Stomach (tissue), 8 donors: ENCODE measurements at regions not wholly inside any gene's neighbourhood (a gene's known extent, or its start where the extent isn't known, plus 50 kb on each side); places are given as distances from the start of the nearest gene placed in this dataset.

Experiments
- DNase-seq, 2 donors: peaks; one replicate each; pipeline versions ENCODE4 v3.0.0 to v3.0.0-alpha.2; 2013 to 2019
- H3K27ac ChIP-seq, 5 donors: fragments of 200-600 bp in 4 of 5; sonication (generic) in 4 of 5; one replicate each; pipeline ENCODE4 v1.5.1; 2013 to 2019; ENCODE audit warnings: mild to moderate bottlenecking in 1 of 5, moderate library complexity in 1 of 5
- H3K27me3 ChIP-seq, 3 donors: fragments of 200-600 bp; sonication (generic); one replicate each; pipeline ENCODE4 v1.5.1; 2017 to 2019; ENCODE audit warnings: mixed run types in 1 of 3
- H3K36me3 ChIP-seq, 4 donors: fragments of 200-600 bp; sonication (generic); 1 replicate in 3 of 4; 2 replicates in 1 of 4; pipeline ENCODE4 v1.5.1; 2016 to 2019
- H3K4me1 ChIP-seq, 4 donors: fragments of 200-600 bp; sonication (generic); one replicate each; pipeline ENCODE4 v1.5.1; 2016 to 2019
- H3K4me3 ChIP-seq, 4 donors: fragments of 200-600 bp; sonication (generic) in 3 of 4; one replicate each; pipeline ENCODE4 v1.5.1; 2016 to 2019; ENCODE audit warnings: mild to moderate bottlenecking in 1 of 4
- H3K9me3 ChIP-seq, 4 donors: fragments of 200-600 bp; sonication (generic); one replicate each; pipeline ENCODE4 v1.5.1; 2016 to 2019
- EP300 ChIP-seq: sonication (generic); formaldehyde crosslinking; IDR thresholded peaks from one replicate; pipeline ENCODE4 v1.6.1; 2017; ENCODE audit warnings: antibody characterized with exemption
- POLR2A ChIP-seq, 4 donors: fragments of 450-650 bp; IDR thresholded peaks; one replicate each; pipeline ENCODE4 v1.6.1; 2016; ENCODE audit warnings: antibody characterized with exemption in 4 of 4, control low read depth in 2 of 4, mild to moderate bottlenecking in 1 of 4, moderate library complexity in 1 of 4
- POLR2AphosphoS5 ChIP-seq, 3 donors: sonication (generic); formaldehyde crosslinking; IDR thresholded peaks; one replicate each; pipeline ENCODE4 v1.6.1; 2016; ENCODE audit warnings: antibody characterized with exemption in 3 of 3
- WGBS, 5 donors: extraction: QIAGEN DNeasy Blood & Tissue Kit in 3 of 5; methylation state at CpG; one replicate each; pipeline versions ENCODE4 v1.1.5 to v1.1.7; 2013 to 2018; 5-methylcytosine and 5-hydroxymethylcytosine counted together
- intact Hi-C: fragments of 100-400 bp; cut with DNase I; formaldehyde crosslinking; loops from one replicate; pipeline ENCODE4 v1.15.1; 2023; ENCODE audit warnings: low total_unique reads
- TF ChIP-seq, protein P1 (sequence below), 7 experiments: fragments of 450-650 bp in 4 of 7; fragments of 200-600 bp in 3 of 7; sonication (generic) in 3 of 7; IDR thresholded peaks; one replicate each; pipeline ENCODE4 v1.5.1; 2016 to 2019; ENCODE audit warnings: antibody characterized with exemption in 7 of 7, control low read depth in 2 of 7, mild to moderate bottlenecking in 1 of 7
- donor health status: healthy with polysubstance abuse.
- donor health status: Bipolar disorder and iron deficiency.
- donor health status: healthy.

- intact Hi-C loops: loop anchor here (10.0 kb wide), 1 partner anchor 112 kb away; no protein-coding TSS in a partner anchor
- H3K27ac ChIP-seq: no peak overlapping the region
- no peaks in the 10 kb centered on the region for H3K4me1 ChIP-seq
- DNase-seq: no peak
- H3K4me3 ChIP-seq: no peak overlapping the region
- no peaks in the 10 kb centered on the region for H3K36me3 ChIP-seq
- TF ChIP-seq POLR2A (IDR thresholded peaks at IDR 0.05) (no peak), POLR2AphosphoS5 (IDR thresholded peaks at IDR 0.05) (no peak), EP300 (no peak)
- TF ChIP-seq, protein P1, sequence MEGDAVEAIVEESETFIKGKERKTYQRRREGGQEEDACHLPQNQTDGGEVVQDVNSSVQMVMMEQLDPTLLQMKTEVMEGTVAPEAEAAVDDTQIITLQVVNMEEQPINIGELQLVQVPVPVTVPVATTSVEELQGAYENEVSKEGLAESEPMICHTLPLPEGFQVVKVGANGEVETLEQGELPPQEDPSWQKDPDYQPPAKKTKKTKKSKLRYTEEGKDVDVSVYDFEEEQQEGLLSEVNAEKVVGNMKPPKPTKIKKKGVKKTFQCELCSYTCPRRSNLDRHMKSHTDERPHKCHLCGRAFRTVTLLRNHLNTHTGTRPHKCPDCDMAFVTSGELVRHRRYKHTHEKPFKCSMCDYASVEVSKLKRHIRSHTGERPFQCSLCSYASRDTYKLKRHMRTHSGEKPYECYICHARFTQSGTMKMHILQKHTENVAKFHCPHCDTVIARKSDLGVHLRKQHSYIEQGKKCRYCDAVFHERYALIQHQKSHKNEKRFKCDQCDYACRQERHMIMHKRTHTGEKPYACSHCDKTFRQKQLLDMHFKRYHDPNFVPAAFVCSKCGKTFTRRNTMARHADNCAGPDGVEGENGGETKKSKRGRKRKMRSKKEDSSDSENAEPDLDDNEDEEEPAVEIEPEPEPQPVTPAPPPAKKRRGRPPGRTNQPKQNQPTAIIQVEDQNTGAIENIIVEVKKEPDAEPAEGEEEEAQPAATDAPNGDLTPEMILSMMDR (IDR thresholded peaks at IDR 0.05): no peak
- H3K9me3 ChIP-seq: no peaks in the 10 kb centered on the region
- 72 to 86% (median 78%) methylated on average over 2 of the region's 2 CpGs for WGBS, 5 donors
- H3K27me3 ChIP-seq: no peaks in the 10 kb centered on the region
Observed at GRCh38 chr3:126253072-126253471, 72.7 kb upstream of the ALDH1L1 start.

- no peak for DNase-seq
- intact Hi-C loops: loop anchor here (10.0 kb wide), 1 partner anchor 112 kb away; no protein-coding TSS in a partner anchor
- no peaks in the 10 kb centered on the region for H3K27me3 ChIP-seq
- TF ChIP-seq POLR2A (IDR thresholded peaks at IDR 0.05) (no peak), EP300 (no peak), POLR2AphosphoS5 (IDR thresholded peaks at IDR 0.05) (no peak)
- TF ChIP-seq, protein P1 (IDR thresholded peaks at IDR 0.05): no peak
- peaks cover 0 to 5% (median 1%) of the 10 kb centered on the region in 4 donors for H3K9me3 ChIP-seq
- no peaks in the 10 kb centered on the region for H3K4me1 ChIP-seq
- WGBS, 5 donors: 78 to 92% (median 84%) methylated on average over 1 of the region's 1 CpG
- H3K27ac ChIP-seq: no peak overlapping the region
- H3K4me3 ChIP-seq: no peak overlapping the region
- H3K36me3 ChIP-seq: no peaks in the 10 kb centered on the region
Observed at GRCh38 chr3:126252373-126252772, 72.0 kb upstream of the ALDH1L1 start.

DNA sequence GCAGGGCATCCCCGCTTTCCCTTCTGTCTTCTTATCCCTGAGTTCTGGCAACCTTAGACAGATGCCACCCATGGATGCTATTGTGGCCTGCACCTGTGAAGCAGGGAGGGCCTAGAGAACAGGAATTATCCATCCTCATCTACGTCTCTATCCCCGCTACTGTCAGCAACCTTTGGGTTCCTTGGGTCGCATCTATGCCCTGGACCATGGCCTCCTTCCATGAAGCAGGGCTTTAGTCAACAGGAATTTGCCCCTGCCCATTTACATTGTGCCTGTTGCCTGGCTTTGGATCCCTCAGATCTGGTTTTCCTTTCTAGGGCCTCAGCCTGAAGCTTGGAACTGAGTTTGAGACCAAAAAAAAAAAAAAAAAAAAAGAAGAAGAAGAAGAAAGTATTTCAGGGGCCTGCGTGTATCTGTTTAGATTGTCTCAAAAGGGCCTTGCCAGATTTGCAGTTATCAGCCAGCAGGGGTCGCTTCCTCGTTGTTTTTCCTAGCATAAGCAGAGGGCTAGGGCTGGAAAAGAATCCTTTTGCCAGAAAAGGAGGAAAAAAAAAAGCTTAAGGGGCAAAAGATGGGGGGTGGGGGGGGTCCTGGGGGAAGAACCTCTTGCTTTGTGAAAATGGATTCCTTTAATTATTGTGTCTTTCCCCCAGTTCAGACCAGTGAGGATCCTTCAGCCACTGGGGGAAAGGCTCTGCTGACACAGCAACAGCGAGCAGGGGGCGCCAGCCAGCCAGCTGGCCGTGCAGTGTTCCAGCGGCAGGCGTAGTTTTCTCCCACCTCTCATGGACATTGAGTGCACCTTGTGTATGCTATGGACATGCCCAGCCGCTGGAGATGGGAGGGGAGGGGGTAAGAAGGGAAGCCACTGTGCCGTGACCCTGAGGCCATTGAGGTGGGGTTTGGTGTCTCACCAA lies 65.7 kb upstream of the ALDH1L1 start:
- Histone ChIP-seq H3K4me1 (no peaks in the 10 kb centered on the region), H3K36me3 (no peaks in the 10 kb centered on the region), H3K27me3 (no peaks in the 10 kb centered on the region), H3K27ac (no peak overlapping the region), H3K9me3 (peaks cover 0 to 15% (median 6%) of the 10 kb centered on the region in 4 donors), H3K4me3 (no peak overlapping the region)
- WGBS, 5 donors: 46 to 52% (median 48%) methylated on average over 14 of the region's 14 CpGs
- intact Hi-C loops: no loop called here
- TF ChIP-seq, protein P1 (IDR thresholded peaks at IDR 0.05): peak in 5 of 7 experiments; percentile 1 to 56 (median 20)
- TF ChIP-seq EP300: no peak
- TF ChIP-seq POLR2AphosphoS5 (IDR thresholded peaks at IDR 0.05): no peak
- DNase-seq: peak; percentile 63 to 83
